GM12873 (cell line): ENCODE measurements at regions not wholly inside any gene's neighbourhood (a gene's known extent, or its start where the extent isn't known, plus 50 kb on each side); places are given as distances from the start of the nearest gene placed in this dataset.

Experiments
- TF ChIP-seq, protein P1 (sequence below): IDR thresholded peaks from 2 replicates; pipeline ENCODE4 v1.5.1; 2012; ENCODE audit warnings: low read depth, mild to moderate bottlenecking, moderate library complexity, low read length, control low read depth; ENCODE audit not compliant: insufficient read depth; ENCODE audit errors: missing control alignments

DNA sequence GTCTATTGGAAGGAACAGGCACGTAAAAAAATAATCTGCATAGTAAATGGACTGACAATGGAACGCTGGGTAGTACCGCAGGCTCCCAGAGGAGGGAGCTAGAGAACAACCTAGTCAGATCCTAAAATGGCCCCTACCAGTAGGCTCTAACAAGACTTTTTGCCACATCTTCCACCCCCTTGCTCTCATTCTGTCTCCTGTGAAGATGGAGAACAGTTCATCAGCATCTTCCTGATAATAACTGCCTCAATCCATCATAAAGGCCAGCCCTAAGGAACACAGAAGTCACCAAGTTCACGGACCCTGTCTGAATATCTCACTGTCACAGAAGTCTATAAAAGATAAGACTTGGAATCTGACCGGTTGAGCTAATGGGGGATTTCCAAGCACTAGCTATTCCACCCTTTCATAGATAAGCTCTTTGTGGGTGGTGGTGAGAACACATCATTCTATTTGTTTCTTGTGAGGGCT, 133.4 kb downstream of the SLC1A3 start:
- TF ChIP-seq, protein P1, sequence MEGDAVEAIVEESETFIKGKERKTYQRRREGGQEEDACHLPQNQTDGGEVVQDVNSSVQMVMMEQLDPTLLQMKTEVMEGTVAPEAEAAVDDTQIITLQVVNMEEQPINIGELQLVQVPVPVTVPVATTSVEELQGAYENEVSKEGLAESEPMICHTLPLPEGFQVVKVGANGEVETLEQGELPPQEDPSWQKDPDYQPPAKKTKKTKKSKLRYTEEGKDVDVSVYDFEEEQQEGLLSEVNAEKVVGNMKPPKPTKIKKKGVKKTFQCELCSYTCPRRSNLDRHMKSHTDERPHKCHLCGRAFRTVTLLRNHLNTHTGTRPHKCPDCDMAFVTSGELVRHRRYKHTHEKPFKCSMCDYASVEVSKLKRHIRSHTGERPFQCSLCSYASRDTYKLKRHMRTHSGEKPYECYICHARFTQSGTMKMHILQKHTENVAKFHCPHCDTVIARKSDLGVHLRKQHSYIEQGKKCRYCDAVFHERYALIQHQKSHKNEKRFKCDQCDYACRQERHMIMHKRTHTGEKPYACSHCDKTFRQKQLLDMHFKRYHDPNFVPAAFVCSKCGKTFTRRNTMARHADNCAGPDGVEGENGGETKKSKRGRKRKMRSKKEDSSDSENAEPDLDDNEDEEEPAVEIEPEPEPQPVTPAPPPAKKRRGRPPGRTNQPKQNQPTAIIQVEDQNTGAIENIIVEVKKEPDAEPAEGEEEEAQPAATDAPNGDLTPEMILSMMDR, result peak; percentile 96

DNA sequence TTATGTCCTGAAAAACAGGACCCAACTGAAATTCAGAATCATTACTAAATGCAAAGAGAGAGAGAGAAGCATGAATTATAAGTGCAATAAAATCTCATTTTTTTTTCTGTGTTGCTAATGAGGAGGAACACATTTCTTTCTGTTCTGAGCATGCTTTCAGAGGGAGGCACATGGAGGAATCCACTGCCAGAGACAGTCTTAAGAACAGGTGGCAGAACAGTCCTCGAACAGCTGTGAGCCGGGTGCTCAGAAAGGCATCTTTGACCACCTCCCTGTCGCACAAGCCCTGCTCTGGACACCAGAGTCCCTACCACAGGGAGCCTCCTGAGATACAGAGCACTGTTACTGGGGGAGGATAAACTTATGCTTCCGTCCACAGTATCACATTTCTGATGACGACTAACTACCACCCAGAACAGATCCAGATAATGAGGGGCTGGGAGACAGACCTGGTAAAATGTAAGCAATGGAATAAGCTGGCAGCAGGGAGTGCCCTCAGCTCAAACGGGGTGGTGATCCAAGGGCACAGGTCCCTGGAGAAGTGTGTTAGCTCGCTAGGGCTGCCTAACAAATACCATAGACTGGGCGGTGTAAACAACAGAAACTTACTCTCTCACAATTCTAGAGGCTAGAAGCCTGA, 134.0 kb downstream of the SLC1A3 start:
- TF ChIP-seq, protein P1, result no peak

DNA sequence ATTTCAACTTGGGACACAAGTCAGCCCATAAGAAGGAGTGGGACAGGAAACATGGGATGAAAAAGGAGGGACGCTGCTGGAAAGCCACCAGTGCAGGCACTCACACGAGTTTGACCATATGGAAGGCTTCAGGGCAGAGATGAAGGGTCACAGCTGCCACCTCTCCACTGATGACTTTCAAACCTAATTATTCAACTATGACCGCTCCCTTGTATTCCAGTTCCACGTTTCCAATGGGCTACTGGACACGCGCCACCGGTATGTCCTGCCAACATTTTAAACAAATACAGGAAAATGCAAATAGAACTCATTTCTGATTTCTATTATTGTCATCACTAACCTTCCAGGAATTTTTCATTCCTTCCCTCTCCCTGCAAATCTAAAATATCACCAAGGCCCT, 134.7 kb downstream of the SLC1A3 start:
- TF ChIP-seq, protein P1, result no peak

DNA sequence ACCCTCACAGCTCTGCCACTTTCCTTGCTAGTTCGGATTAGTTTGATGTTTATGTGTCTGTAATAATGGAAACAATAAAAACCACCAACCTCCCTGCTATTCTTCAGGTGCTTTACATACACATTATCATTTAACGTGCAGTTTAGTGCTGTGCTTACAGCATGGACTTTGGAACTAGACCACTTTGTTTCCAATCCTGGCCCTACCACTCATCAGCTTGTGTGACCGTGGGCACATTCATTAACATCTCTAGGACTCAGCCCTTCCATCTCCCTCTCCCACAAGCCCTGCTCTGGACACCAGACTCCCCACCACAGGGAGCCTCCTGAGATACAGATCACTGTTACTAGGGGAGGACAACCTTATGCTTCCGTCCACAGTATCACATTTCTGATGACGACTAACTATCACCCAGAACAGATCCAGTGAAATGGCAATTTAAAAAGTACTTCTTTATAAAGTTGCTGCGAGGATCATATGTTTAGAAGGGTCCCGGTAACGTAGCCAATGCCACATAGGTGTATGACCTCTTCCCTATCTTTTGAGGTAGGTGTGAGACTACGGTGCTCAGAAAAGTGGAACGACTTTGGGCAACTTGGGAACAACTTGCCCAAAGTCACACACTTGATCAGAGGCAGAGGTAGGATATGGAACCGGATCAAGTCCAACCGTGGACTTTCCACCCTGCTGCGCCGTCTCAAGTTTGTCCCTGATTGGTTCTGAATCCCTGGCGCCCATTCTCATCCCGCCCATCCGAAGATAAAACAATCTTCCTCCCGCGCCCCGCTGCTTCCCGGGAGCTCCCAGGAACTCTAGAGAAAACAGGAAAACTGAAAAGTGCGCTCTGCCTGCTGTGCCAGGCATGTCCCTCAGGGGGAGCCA, 132.4 kb upstream of the NIPBL start:
- TF ChIP-seq, protein P1, result peak; percentile 74

DNA sequence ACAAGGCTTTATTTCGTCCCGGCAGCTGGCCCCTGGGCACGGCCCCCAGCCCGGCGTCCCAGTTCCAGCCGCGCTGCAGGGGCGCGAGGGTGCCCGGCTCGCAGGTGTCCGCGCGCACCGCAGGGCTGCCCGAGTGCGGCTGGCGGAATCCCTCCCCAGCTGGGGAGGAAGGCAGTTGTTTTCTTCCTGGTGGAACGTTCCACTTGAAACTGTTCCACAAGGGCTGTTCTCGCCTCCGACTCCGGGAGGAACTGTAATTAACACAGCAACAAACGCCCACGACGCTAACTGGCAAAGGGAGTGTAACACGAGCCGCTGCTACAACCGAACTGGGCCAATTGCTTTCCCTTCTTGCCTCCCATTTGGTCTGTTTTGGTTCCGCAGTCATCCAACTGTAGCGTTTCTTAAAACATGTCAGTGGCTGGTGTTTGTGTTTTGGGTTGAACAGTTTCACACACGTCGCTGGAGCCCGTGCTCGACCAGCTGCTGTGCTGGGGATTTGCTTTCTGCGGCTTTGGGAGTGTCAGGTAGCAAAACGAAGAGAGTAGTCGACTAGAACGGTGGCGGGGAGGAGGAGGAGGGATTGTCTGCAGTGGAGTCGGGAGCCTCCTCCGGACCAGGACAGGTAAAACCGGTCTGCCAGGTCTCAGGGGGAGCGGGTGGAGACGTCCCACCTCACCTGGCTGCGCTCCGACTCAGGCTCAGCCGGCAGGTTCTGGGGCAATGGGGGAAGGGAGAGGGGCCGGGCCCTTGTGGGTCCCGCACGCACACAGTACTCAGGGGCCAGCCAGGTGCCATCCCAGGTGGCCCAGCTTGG, 131.6 kb upstream of the NIPBL start:
- TF ChIP-seq, protein P1, result no peak

DNA sequence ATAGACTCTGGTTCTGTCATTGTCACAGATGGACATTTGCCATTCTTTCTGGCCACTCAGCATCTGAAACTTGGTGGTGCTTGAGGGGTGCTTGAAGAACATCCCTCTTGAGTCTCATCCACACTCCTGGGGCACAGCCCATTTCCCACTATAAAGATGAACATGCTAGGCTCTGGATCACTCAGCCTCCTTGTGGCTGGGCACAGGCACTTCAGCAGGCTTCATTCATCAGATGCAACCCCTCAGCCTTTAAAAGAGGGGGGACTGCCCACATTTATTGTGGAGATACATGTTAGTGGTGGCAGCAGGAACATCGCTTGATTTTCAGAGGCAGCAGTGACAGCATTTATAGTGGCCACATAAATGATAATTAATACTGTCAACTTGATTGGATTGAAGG, 124.7 kb upstream of the NIPBL start:
- TF ChIP-seq, protein P1, result peak; percentile 24

DNA sequence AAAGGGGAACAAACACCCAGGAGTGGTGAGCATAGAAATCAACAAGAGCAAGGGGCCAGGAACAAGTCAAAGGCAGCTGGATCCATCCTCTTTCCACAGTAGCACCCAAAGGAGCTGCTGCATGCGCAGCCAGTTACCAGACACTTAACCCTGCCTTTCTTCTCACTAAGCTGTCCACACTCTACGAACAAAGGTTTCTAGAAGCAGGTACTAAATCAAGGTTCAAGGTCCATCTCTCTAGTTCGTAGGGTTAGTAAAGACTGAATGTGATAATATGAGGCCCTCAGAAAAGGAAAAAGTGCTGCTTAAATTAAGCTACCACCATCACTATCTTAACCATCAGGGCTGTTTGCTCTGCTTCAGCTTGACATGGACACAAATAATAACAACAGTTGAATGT, 121.2 kb upstream of the NIPBL start:
- TF ChIP-seq, protein P1, result no peak
